Esophagus (tissue), 2 donors: ENCODE measurements at regions not wholly inside any gene's neighbourhood (a gene's known extent, or its start where the extent isn't known, plus 50 kb on each side); places are given as distances from the start of the nearest gene placed in this dataset.

Source experiments
- H3K27ac ChIP-seq, 2 donors: one replicate each; pipeline ENCODE4 v1.5.1; 2013; ENCODE audit warnings: low read depth in 2 of 2, mild to moderate bottlenecking in 2 of 2, inconsistent platforms in 1 of 2, low read length in 1 of 2, moderate library complexity in 1 of 2
- H3K27me3 ChIP-seq, 2 donors: one replicate each; pipeline ENCODE4 v1.6.1; 2013; ENCODE audit warnings: low read length in 2 of 2, control low read depth in 1 of 2, mild to moderate bottlenecking in 1 of 2; ENCODE audit not compliant: insufficient read depth in 2 of 2, control insufficient read depth in 1 of 2
- H3K36me3 ChIP-seq, 2 donors: one replicate each; pipeline ENCODE4 v1.6.1; 2013; ENCODE audit warnings: low read length in 1 of 2; ENCODE audit not compliant: control insufficient read depth in 2 of 2, insufficient read depth in 2 of 2
- H3K4me1 ChIP-seq, 2 donors: one replicate each; pipeline ENCODE4 v1.6.1; 2013; ENCODE audit warnings: low read length in 1 of 2; ENCODE audit not compliant: control insufficient read depth in 2 of 2, insufficient read depth in 2 of 2
- H3K4me3 ChIP-seq, 2 donors: one replicate each; pipeline ENCODE4 v1.5.1; 2013; ENCODE audit warnings: low read length in 2 of 2, mild to moderate bottlenecking in 2 of 2, low read depth in 1 of 2, moderate library complexity in 1 of 2
- H3K9me3 ChIP-seq, 2 donors: one replicate each; pipeline ENCODE4 v1.6.1; 2013; ENCODE audit warnings: mild to moderate bottlenecking in 2 of 2, low read depth in 1 of 2, low read length in 1 of 2, moderate library complexity in 1 of 2; ENCODE audit not compliant: control insufficient read depth in 2 of 2, insufficient read depth in 1 of 2
- WGBS, 2 donors: extraction: QIAGEN DNeasy Blood & Tissue Kit; methylation state at CpG; one replicate each; pipeline ENCODE4 v1.1.7; 2013; 5-methylcytosine and 5-hydroxymethylcytosine counted together
- donor health status: healthy with polysubstance abuse.
- donor health status: Bipolar disorder and iron deficiency.

- no peaks in the 10 kb centered on the region for H3K4me1 ChIP-seq
- 61 to 69% methylated on average over 1 of the region's 1 CpG for WGBS, 2 donors
- H3K9me3 ChIP-seq, result no peaks in the 10 kb centered on the region
- no peak overlapping the region for H3K27ac ChIP-seq
- H3K4me3 ChIP-seq, result no peak overlapping the region
- H3K36me3 ChIP-seq, result no peaks in the 10 kb centered on the region
- H3K27me3 ChIP-seq, result no peaks in the 10 kb centered on the region
Observed at GRCh38 chr13:105735281-105735680, 800.2 kb downstream of the EFNB2 start.

GRCh38 chr13:105732806-105733529, 802.5 kb downstream of the EFNB2 start:
- Histone ChIP-seq H3K27ac (no peak overlapping the region), H3K9me3 (no peaks in the 10 kb centered on the region), H3K4me3 (no peak overlapping the region), H3K27me3 (no peaks in the 10 kb centered on the region), H3K4me1 (no peaks in the 10 kb centered on the region), H3K36me3 (no peaks in the 10 kb centered on the region)
- WGBS, 2 donors, result 77 to 81% methylated on average over 5 of the region's 5 CpGs

GRCh38 chr13:105725887-105726286, 809.6 kb downstream of the EFNB2 start:
- no peaks in the 10 kb centered on the region for H3K27me3 ChIP-seq
- WGBS, 2 donors, result 90 to 91% methylated on average over 8 of the region's 8 CpGs
- H3K4me1 ChIP-seq, result no peaks in the 10 kb centered on the region

GRCh38 chr13:105721016-105721415, 814.4 kb downstream of the EFNB2 start:
- Histone ChIP-seq H3K9me3 (no peaks in the 10 kb centered on the region), H3K36me3 (no peaks in the 10 kb centered on the region), H3K27me3 (no peaks in the 10 kb centered on the region), H3K4me1 (no peaks in the 10 kb centered on the region), H3K27ac (no peak overlapping the region), H3K4me3 (no peak overlapping the region)
- whole genome bisulfite sequencing, 2 donors, result 49 to 54% methylated on average over 3 of the region's 3 CpGs

More at GRCh38 chr13:105725887-105726286, 809.6 kb downstream of the EFNB2 start:
- Histone ChIP-seq H3K9me3 (no peaks in the 10 kb centered on the region), H3K27ac (no peak overlapping the region), H3K36me3 (no peaks in the 10 kb centered on the region), H3K4me3 (no peak overlapping the region)

GRCh38 chr13:105719859-105720258, 815.6 kb downstream of the EFNB2 start:
- Histone ChIP-seq H3K27me3 (no peaks in the 10 kb centered on the region), H3K4me1 (no peaks in the 10 kb centered on the region), H3K36me3 (no peaks in the 10 kb centered on the region), H3K27ac (no peak overlapping the region), H3K4me3 (no peak overlapping the region), H3K9me3 (no peaks in the 10 kb centered on the region)
- 69 to 85% methylated on average over 6 of the region's 6 CpGs for WGBS, 2 donors

GRCh38 chr13:105709181-105709580, 826.3 kb downstream of the EFNB2 start:
- 51 to 62% methylated on average over 3 of the region's 3 CpGs for WGBS, 2 donors
- Histone ChIP-seq H3K27ac (no peak overlapping the region), H3K9me3 (no peaks in the 10 kb centered on the region), H3K27me3 (no peaks in the 10 kb centered on the region), H3K36me3 (no peaks in the 10 kb centered on the region), H3K4me1 (no peaks in the 10 kb centered on the region), H3K4me3 (no peak overlapping the region)

- Histone ChIP-seq H3K27ac (no peak overlapping the region), H3K4me1 (no peaks in the 10 kb centered on the region), H3K36me3 (no peaks in the 10 kb centered on the region), H3K9me3 (no peaks in the 10 kb centered on the region), H3K4me3 (no peak overlapping the region), H3K27me3 (no peaks in the 10 kb centered on the region)
- 90 to 91% methylated on average over 3 of the region's 3 CpGs for WGBS, 2 donors
Observed at GRCh38 chr13:105703843-105704242, 831.6 kb downstream of the EFNB2 start.

GRCh38 chr13:105702441-105702840, 833.0 kb downstream of the EFNB2 start:
- WGBS, 2 donors, result 57 to 74% methylated on average over 4 of the region's 4 CpGs
- H3K27me3 ChIP-seq, result no peaks in the 10 kb centered on the region
- no peaks in the 10 kb centered on the region for H3K4me1 ChIP-seq
- no peak overlapping the region for H3K4me3 ChIP-seq
- H3K36me3 ChIP-seq, result no peaks in the 10 kb centered on the region
- no peak overlapping the region for H3K27ac ChIP-seq
- no peaks in the 10 kb centered on the region for H3K9me3 ChIP-seq

GRCh38 chr13:105692769-105693168, 842.7 kb downstream of the EFNB2 start:
- WGBS, 2 donors, result 78 to 79% methylated on average over 5 of the region's 5 CpGs
- no peaks in the 10 kb centered on the region for H3K27me3 ChIP-seq

GRCh38 chr13:105684216-105684615, 851.2 kb downstream of the EFNB2 start:
- no peak overlapping the region for H3K4me3 ChIP-seq
- no peaks in the 10 kb centered on the region for H3K36me3 ChIP-seq
- H3K9me3 ChIP-seq, result peaks cover 0 to 3% of the 10 kb centered on the region in 2 donors
- H3K27ac ChIP-seq, result no peak overlapping the region
- H3K27me3 ChIP-seq, result no peaks in the 10 kb centered on the region
- 78 to 84% methylated on average over 3 of the region's 3 CpGs for WGBS, 2 donors
- no peaks in the 10 kb centered on the region for H3K4me1 ChIP-seq

More at GRCh38 chr13:105692769-105693168, 842.7 kb downstream of the EFNB2 start:
- Histone ChIP-seq H3K27ac (no peak overlapping the region), H3K36me3 (no peaks in the 10 kb centered on the region), H3K4me1 (no peaks in the 10 kb centered on the region), H3K4me3 (no peak overlapping the region), H3K9me3 (peaks cover 0 to 2% of the 10 kb centered on the region in 2 donors)
